Breast epithelium (tissue), 4 donors: ENCODE measurements at regions not wholly inside any gene's neighbourhood (a gene's known extent, or its start where the extent isn't known, plus 50 kb on each side); places are given as distances from the start of the nearest gene placed in this dataset.

ENCODE experiments used
- DNase-seq, 2 donors: peaks; one replicate each; pipeline ENCODE4 v3.0.0-alpha.2; 2019; ENCODE audit warnings: low spot score in 2 of 2
- H3K27ac ChIP-seq, 2 donors: fragments of 200-600 bp; sonication (generic) in 1 of 2; one replicate each; pipeline ENCODE4 v1.5.1; 2016 to 2019; ENCODE audit warnings: mild to moderate bottlenecking in 1 of 2
- H3K27me3 ChIP-seq, 2 donors: fragments of 200-600 bp; sonication (generic) in 1 of 2; one replicate each; pipeline versions ENCODE4 v1.5.1 to v1.6.0; 2017 to 2019; ENCODE audit warnings: control low read depth in 1 of 2, mild to moderate bottlenecking in 1 of 2
- H3K36me3 ChIP-seq: fragments of 200-600 bp; one replicate; pipeline ENCODE4 v1.5.1; 2019
- H3K4me1 ChIP-seq, 2 donors: fragments of 200-600 bp; sonication (generic); one replicate each; pipeline ENCODE4 v1.5.1; 2016 to 2019; ENCODE audit warnings: control low read depth in 1 of 2
- H3K4me3 ChIP-seq, 3 donors: fragments of 200-600 bp; sonication (generic); 1 replicate in 2 of 3; 2 replicates in 1 of 3; pipeline ENCODE4 v1.5.1; 2016 to 2019; ENCODE audit warnings: mild to moderate bottlenecking in 3 of 3, moderate library complexity in 2 of 3
- H3K9me3 ChIP-seq, 2 donors: fragments of 200-600 bp; sonication (generic) in 1 of 2; one replicate each; pipeline ENCODE4 v1.5.1; 2016 to 2019; ENCODE audit warnings: control low read depth in 1 of 2
- POLR2A ChIP-seq: fragments of 450-650 bp; IDR thresholded peaks from one replicate; pipeline ENCODE4 v1.6.1; 2016; ENCODE audit warnings: antibody characterized with exemption, mild to moderate bottlenecking, moderate library complexity
- POLR2AphosphoS5 ChIP-seq, 3 donors: sonication (generic); formaldehyde crosslinking; IDR thresholded peaks; one replicate each; pipeline ENCODE4 v1.6.1; 2017; ENCODE audit warnings: antibody characterized with exemption in 3 of 3
- intact Hi-C: fragments of 100-400 bp; cut with DNase I; formaldehyde crosslinking; loops from one replicate; pipeline ENCODE4 v1.15.1; 2023; ENCODE audit warnings: low total_unique reads
- TF ChIP-seq, protein P1 (sequence below), 3 donors: fragments of 450-650 bp; IDR thresholded peaks; one replicate each; pipeline ENCODE4 v1.5.1; 2016 to 2017; ENCODE audit warnings: antibody characterized with exemption in 3 of 3, mild to moderate bottlenecking in 3 of 3, moderate library complexity in 3 of 3

DNA sequence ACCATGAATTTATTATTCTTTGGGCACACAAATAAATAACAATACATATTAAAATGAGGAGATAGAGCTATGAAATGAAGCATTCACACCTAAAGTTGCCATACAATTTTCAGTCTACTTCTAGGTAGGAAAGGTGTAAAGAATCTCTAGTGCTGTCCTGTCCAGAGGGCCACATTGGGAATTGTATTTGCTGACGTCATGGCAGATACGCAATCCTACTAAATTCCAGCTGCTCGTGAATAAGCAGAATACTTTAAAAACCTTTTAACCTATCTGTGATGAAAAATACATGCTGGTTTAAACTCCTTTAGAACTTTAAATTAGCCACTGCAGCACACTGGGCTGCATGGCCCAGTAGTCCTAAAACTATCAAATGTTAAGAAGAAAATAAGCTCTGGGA lies 236.1 kb downstream of the FSCB start:
- no peak for DNase-seq
- Histone ChIP-seq H3K27ac (no peak overlapping the region), H3K9me3 (peaks cover 0 to 7% of the 10 kb centered on the region in 2 donors), H3K27me3 (no peaks in the 10 kb centered on the region), H3K4me1 (no peaks in the 10 kb centered on the region), H3K36me3 (no peaks in the 10 kb centered on the region), H3K4me3 (no peak overlapping the region)
- intact Hi-C loops, result no loop called here
- TF ChIP-seq, protein P1, sequence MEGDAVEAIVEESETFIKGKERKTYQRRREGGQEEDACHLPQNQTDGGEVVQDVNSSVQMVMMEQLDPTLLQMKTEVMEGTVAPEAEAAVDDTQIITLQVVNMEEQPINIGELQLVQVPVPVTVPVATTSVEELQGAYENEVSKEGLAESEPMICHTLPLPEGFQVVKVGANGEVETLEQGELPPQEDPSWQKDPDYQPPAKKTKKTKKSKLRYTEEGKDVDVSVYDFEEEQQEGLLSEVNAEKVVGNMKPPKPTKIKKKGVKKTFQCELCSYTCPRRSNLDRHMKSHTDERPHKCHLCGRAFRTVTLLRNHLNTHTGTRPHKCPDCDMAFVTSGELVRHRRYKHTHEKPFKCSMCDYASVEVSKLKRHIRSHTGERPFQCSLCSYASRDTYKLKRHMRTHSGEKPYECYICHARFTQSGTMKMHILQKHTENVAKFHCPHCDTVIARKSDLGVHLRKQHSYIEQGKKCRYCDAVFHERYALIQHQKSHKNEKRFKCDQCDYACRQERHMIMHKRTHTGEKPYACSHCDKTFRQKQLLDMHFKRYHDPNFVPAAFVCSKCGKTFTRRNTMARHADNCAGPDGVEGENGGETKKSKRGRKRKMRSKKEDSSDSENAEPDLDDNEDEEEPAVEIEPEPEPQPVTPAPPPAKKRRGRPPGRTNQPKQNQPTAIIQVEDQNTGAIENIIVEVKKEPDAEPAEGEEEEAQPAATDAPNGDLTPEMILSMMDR (IDR thresholded peaks at IDR 0.05), result no peak
- no peak for TF ChIP-seq POLR2A
- no peak for TF ChIP-seq POLR2AphosphoS5 (IDR thresholded peaks at IDR 0.05)

DNA sequence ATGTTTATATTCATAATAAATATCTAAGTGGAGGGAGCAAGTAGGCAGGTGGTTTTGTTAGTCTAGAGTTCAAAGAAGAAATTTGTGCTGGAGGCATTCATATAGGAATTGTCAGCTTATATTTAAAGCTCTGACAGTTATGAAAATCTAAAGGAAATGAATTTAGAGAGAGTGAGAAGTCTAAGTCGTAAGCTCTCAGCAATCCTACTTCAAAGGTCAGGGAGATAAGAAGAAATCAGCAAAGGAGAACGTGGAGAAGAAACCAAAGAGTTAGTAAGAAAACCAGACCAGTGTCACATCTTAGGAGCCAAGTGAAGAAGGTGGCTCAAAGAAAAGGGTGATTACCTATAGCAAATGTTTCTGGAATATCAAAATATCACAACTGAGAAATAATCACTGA lies 241.8 kb downstream of the FSCB start:
- intact Hi-C loops, result no loop called here
- Histone ChIP-seq H3K27ac (no peak overlapping the region), H3K27me3 (no peaks in the 10 kb centered on the region), H3K36me3 (no peaks in the 10 kb centered on the region), H3K9me3 (peaks cover 5 to 11% of the 10 kb centered on the region in 2 donors), H3K4me1 (no peaks in the 10 kb centered on the region), H3K4me3 (no peak overlapping the region)
- no peak for DNase-seq
- no peak for TF ChIP-seq POLR2AphosphoS5 (IDR thresholded peaks at IDR 0.05)
- TF ChIP-seq, protein P1 (IDR thresholded peaks at IDR 0.05), result no peak
- no peak for TF ChIP-seq POLR2A

DNA sequence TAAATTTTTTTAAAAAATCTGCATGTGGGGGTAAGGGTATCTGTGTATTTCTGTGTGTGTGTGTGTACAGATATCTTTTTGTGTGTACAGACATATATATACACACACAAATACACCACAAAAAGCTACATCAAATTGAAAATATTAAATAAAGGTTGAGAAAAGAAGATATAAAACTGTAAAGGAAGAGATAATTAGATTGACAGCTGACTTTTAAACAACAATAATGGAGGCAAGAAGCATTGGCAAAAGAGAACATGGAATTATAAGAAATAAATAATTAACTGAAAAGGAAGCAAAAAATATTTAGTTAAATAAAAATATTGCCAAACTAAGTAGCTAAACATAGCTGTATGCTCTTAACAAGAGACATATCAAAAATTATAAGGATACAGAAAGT lies 291.4 kb downstream of the FSCB start:
- no peaks in the 10 kb centered on the region for H3K4me1 ChIP-seq
- no peaks in the 10 kb centered on the region for H3K9me3 ChIP-seq
- no peaks in the 10 kb centered on the region for H3K27me3 ChIP-seq
- H3K36me3 ChIP-seq, result no peaks in the 10 kb centered on the region
- no peak overlapping the region for H3K4me3 ChIP-seq
- intact Hi-C loops, result no loop called here
- DNase-seq, result no peak
- TF ChIP-seq POLR2AphosphoS5 (IDR thresholded peaks at IDR 0.05) (no peak), POLR2A (no peak)
- TF ChIP-seq, protein P1 (IDR thresholded peaks at IDR 0.05), result no peak
- no peak overlapping the region for H3K27ac ChIP-seq

DNA sequence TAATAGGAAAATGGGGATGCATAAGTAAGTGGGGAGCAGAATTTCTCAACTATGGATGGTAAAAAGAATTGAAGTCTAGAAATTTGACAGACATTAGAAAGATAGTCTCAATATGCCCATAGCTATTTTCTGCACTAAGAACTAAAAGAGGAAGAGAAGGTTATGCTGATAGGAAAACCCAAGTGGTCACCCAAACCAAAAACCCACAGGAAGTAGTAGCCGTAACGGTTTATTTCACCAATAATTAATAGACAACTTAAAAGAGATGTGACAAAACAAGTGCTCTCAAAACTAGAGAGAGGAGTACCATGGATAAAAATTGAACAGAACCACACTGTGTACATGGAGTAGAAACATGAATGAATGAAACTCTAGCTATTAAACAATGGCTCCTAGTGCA lies 295.4 kb downstream of the FSCB start:
- DNase-seq, result no peak
- Histone ChIP-seq H3K27ac (no peak overlapping the region), H3K9me3 (no peaks in the 10 kb centered on the region), H3K27me3 (no peaks in the 10 kb centered on the region), H3K36me3 (no peaks in the 10 kb centered on the region), H3K4me1 (no peaks in the 10 kb centered on the region), H3K4me3 (no peak overlapping the region)
- intact Hi-C loops, result no loop called here
- TF ChIP-seq POLR2A, result no peak
- no peak for TF ChIP-seq POLR2AphosphoS5 (IDR thresholded peaks at IDR 0.05)
- TF ChIP-seq, protein P1 (IDR thresholded peaks at IDR 0.05), result no peak

DNA sequence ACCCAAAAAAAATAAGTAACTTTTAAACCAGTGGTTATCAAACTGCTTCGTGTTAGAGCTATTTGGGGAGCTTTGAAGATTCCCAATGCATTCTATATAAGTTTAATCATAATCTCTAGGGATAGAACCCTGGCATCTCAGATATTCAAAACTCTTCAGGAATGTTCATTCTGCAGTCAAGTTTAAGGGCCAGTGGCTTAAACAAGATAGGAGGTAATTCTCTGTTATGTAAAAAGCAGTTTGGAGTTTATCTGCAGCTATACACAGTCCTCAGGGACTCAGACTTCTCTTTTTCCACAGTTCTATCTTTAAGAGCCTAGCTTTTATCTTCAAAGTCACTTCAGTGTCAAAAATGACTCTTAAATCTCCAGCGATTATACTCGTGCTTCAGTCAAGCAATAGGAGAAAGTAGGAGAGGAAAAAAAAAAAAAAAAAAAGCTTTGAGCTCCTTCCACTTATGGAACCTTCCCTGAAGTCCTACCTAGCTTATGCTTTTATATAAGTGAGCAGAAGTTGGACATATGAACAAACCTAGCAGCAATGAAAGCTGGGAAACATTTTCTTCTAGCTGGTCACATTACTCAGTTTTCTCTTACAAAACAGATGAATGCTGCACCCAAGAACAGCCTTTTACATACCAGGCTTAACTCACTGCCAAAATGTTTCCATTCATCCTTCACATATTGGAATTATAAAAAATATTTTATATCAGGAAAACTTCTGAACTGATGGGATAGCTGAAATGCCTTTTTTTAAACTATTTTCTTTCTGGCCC lies 302.8 kb downstream of the FSCB start:
- no peaks in the 10 kb centered on the region for H3K9me3 ChIP-seq
- intact Hi-C loops, result no loop called here
- H3K27ac ChIP-seq, result no peak overlapping the region
- no peak for DNase-seq
- H3K27me3 ChIP-seq, result no peaks in the 10 kb centered on the region
- no peaks in the 10 kb centered on the region for H3K4me1 ChIP-seq
- no peaks in the 10 kb centered on the region for H3K36me3 ChIP-seq
- TF ChIP-seq, protein P1 (IDR thresholded peaks at IDR 0.05), result no peak
- TF ChIP-seq POLR2AphosphoS5 (IDR thresholded peaks at IDR 0.05) (no peak), POLR2A (no peak)
- H3K4me3 ChIP-seq, result no peak overlapping the region
